Stimulated activated CD4-positive, alpha-beta T cell treated with anti-CD3 and anti-CD28 coated beads, Interleukin-4, amount 100 ng/mL, for 48 hours (primary cell): ENCODE measurements at regions not wholly inside any gene's neighbourhood (a gene's known extent, or its start where the extent isn't known, plus 50 kb on each side); places are given as distances from the start of the nearest gene placed in this dataset.

ENCODE experiments used
- DNase-seq, 2 donors: peaks; one replicate each; pipeline ENCODE4 v3.0.0-alpha.2; 2020; ENCODE audit warnings: low read depth in 2 of 2

DNA sequence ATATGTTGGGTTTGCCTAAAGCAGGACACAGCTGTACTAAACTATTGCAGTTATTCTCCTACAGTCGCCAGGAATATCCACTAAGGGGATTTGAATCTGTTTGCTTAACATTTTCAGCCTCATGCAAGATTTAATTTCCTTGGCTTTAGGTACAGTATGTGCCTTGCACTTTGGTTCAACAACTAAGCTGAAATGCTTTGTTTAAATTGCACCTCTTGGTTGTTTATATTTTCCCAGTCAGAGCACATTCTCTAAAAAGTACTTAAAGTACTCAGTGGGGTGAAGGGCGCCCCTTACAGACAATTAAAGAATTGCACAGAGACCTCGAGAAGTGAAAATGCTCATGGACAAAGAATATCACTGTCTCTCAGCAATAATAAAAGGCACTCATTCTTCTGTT is 107.8 kb upstream of the MTNR1B start:
- DNase-seq: no peak

GRCh38 chr11:92865352-92865751 is 104.1 kb upstream of the MTNR1B start:
- no peak for DNase-seq

- DNase-seq: no peak
Observed at GRCh38 chr11:92866679-92867282, 102.7 kb upstream of the MTNR1B start.

GRCh38 chr11:92867913-92868619 is 101.4 kb upstream of the MTNR1B start:
- no peak for DNase-seq

DNA sequence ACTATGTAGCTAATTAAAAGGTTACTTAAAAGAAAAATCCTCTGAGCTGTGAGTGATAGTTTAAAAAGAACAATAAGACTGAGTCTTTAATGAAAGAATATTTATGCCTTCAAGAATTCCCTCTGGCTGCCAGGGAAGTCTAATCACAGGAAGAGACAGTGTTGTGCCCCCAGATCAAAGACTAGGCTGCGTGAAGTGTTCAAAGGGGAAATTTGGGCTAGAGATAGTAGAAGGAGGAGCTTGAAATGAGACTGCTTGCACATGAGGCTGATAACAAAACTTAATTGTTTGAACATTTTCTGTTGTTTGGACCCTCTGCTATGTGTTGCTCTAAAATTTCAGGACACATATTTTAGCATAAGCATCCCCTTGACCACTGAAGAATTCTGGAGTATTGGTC is 99.7 kb upstream of the MTNR1B start:
- DNase-seq: no peak

DNA sequence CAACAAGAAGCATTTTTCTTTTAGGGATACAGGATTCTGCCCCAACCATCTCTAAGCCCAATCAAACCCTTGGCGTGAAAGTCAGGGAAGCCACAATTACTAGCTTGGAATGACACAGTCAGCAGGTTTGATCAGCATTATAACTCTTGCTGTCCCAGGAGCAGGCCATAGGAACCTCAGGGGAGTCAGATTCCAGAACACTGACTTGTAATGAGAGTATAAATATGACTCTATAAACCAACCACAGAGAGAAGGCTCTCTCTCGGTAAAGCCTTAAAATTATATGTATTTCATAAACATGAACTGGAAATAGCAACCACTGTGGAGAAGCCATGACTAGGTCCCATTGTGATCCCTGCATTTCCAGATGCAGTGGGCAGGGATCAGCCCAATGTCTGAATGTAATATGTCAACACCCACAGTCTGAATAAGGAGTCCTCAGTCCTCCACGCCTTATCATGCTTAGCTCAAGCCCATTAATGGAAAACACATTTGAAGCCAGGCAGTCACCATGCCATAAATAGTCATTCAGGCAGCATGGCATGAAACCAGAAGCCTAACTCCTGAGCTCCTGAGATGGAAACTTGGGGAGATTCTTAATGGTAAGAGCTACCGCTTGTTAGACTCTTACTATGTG is 99.1 kb upstream of the MTNR1B start:
- no peak for DNase-seq

GRCh38 chr11:92873551-92873950 is 95.9 kb upstream of the MTNR1B start:
- no peak for DNase-seq

DNA sequence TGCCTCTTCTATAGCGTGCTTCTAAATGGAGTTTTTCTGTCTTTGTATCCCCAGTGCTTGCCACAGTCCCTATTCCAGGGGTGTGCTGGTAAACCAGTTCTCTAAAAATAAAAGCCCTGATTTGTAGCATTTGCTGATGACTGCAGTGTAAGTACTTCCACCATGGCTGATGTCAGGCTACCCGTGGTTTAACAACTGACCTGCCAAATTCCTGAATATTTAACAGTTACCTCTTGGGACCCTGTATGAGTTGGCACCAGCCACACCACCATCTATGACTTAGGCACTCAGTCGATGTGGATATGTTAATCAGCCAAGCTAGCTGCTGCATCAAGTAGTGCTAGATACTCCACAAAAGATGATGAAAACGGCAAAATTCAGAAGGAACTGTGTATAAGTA is 94.0 kb upstream of the MTNR1B start:
- DNase-seq: no peak

DNA sequence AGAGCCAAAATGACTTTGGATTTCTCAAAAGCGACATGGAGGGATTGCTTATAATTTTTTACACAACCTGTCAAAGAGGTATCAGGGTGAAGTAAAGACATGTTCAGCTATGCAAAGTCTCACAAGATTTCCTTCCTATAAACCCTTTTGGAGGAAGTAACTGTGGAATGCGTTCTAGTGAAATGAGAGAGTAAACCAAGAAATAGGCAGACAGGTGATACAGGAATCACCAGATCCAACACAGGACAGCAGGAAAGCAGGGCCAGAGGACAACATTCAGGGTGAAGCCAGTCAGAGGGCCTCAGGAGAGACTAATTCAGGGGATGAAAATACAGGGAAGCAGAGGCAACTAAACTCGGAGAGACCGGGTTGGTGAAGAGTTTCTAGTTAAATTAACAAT is 90.4 kb upstream of the MTNR1B start:
- no peak for DNase-seq

GRCh38 chr11:92880381-92880780 is 89.1 kb upstream of the MTNR1B start:
- no peak for DNase-seq

GRCh38 chr11:92881940-92882450 is 87.5 kb upstream of the MTNR1B start:
- no peak for DNase-seq

GRCh38 chr11:92882828-92883611 is 86.4 kb upstream of the MTNR1B start:
- DNase-seq: no peak

- DNase-seq: no peak
Observed at GRCh38 chr11:92885600-92885999, 83.9 kb upstream of the MTNR1B start.

DNA sequence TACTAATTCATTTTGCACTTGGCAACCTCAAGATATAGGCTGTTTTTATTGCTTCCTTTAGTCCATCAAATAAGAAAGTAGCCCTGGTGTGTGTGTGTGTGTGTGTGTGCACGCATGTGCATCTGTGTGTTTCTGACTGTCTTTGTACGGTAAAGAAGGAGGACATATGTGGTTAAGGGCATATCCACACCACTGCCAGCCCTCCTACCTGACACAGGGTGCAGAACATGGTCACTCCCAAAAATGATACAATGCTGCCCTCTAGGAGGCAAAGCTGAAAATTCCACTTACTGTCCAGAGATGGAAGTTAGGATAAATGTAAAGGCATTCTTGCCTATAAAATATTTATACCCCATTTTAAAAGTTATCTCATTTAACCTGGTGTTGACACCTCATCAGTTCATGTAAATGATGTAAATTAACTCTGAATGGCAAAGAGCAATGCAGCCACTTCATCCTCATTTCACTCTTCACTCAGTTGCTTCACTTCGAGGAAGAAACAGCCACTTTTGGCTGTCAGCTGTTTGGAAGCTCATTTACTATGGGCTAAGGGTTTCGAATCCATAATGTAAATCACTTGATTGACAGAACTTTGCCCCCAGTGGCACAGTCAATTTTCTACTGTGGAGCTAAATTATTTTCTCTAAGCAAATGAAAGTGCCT is 83.1 kb upstream of the MTNR1B start:
- peak in 1 of 2 donors; percentile 6 for DNase-seq

DNA sequence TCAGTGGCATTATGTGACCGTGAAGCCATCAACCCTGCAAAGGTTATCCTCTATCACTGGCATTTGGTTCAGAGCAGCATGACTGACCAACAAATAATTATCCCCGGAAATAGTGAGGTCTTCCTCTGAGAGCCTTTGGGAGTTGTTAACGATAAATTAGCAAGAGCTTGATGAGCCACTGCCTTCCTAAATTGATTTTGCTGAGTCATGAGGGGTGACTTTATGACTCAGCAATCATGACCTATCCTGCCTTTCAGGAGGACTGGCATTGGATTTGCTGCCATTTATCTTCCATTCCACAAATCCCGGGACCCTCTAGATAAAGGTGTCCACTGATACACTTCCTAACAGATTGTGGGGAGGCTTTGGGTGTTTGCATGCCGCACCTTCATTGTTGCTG is 80.8 kb upstream of the MTNR1B start:
- no peak for DNase-seq

DNA sequence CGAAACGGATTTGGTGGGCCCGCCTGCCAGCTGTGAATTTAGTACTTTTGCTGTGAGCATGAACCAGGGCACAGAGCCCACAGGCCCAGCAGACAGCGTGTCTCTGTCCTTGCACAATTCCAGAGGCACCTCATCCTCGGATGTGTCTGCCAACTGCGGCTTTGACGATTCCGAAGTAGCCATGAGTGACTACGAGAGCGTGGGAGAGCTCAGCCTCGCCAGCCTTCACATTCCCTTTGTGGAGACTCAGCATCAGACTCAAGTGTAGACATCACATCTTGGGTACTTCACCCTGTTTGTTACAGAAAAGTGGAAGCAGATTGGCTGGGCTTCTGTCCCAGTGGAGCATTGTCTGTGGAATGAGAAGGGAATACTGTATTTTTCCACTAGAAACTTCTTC is 78.6 kb upstream of the MTNR1B start:
- no peak for DNase-seq

- DNase-seq: no peak
Observed at GRCh38 chr11:92892802-92893684, 76.4 kb upstream of the MTNR1B start.

DNA sequence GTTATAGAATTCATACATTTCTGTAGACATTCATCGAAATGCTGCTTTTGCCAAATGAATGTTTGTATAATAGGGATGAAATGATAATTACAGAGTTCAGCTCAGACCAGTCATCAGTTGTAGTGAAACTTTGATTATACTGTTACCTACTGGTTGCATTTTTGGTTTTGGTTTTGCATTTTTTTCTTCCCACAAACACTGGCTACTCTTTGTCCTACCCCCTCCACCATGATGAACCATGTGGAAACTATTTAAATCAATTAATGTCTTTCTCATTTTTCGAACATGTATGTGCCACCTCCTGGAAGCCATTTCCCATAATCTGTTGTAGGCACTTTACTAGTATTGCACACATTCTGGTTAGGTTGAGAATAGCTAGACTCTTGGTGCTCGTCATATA is 75.3 kb upstream of the MTNR1B start:
- no peak for DNase-seq

GRCh38 chr11:92897487-92897886 is 72.0 kb upstream of the MTNR1B start:
- no peak for DNase-seq

GRCh38 chr11:92902417-92902816 is 67.0 kb upstream of the MTNR1B start:
- no peak for DNase-seq

DNA sequence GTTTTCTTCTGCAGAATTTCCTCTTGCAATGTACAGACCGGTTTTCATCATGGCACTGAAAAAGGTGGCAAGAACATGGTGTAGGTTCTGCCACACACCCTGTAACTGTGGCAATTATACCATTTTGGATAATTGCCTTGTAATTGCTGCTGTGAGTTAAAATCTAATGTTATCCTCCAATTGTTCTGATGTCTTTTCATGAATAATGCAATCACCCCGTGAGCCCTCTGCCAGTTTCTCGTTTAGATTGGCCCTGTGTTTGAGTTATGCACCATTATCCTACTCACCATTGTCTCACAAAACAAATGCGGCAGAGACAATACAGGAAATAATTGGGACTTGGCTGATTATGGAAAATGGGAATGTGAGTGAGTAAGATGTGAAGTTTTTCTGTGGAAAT is 61.8 kb upstream of the MTNR1B start:
- no peak for DNase-seq
